ENCODE measurements at regions not wholly inside any gene's neighbourhood (a gene's known extent, or its start where the extent isn't known, plus 50 kb on each side); places are given as distances from the start of the nearest gene placed in this dataset.

GRCh38 chr12:125678589-125678993 lies 613.4 kb downstream of the AACS start:
- Histone ChIP-seq H3K4me1 (ENCODE audit: control insufficient read depth in 5 of 5, insufficient read depth in 5 of 5, low read length in 5 of 5) (no peaks in the 10 kb centered on the region), H3K9ac (ENCODE audit: insufficient read depth in 1 of 2, low read length in 2 of 2) (no peak overlapping the region), H3K36me3 (ENCODE audit: control insufficient read depth in 4 of 4, insufficient read depth in 4 of 4, low read length in 4 of 4) (no peaks in the 10 kb centered on the region), H3K4me3 (no peak overlapping the region), H3K27me3 (ENCODE audit: control insufficient read depth in 3 of 3, insufficient read depth in 3 of 3, low read length in 2 of 3) (no peaks in the 10 kb centered on the region), H3K27ac (ENCODE audit: low read depth in 1 of 2, low read length in 1 of 2) (no peak overlapping the region), H3K9me3 (ENCODE audit: control insufficient read depth in 4 of 4, insufficient read depth in 3 of 4, low read length in 3 of 4) (peaks cover 0 to 8% (median 0%) of the 10 kb centered on the region in 4 donors)
- 74 to 90% methylated on average over 3 of the region's 3 CpGs for WGBS, 2 donors
- peak in 1 of 3 donors; percentile 8 for DNase-seq
- ATAC-seq (ENCODE audit: insufficient read depth, low FRiP score): no peak
- TF ChIP-seq, protein P1, sequence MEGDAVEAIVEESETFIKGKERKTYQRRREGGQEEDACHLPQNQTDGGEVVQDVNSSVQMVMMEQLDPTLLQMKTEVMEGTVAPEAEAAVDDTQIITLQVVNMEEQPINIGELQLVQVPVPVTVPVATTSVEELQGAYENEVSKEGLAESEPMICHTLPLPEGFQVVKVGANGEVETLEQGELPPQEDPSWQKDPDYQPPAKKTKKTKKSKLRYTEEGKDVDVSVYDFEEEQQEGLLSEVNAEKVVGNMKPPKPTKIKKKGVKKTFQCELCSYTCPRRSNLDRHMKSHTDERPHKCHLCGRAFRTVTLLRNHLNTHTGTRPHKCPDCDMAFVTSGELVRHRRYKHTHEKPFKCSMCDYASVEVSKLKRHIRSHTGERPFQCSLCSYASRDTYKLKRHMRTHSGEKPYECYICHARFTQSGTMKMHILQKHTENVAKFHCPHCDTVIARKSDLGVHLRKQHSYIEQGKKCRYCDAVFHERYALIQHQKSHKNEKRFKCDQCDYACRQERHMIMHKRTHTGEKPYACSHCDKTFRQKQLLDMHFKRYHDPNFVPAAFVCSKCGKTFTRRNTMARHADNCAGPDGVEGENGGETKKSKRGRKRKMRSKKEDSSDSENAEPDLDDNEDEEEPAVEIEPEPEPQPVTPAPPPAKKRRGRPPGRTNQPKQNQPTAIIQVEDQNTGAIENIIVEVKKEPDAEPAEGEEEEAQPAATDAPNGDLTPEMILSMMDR (IDR thresholded peaks at IDR 0.05; ENCODE audit: control extremely low read depth, extremely low read depth): no peak

DNA sequence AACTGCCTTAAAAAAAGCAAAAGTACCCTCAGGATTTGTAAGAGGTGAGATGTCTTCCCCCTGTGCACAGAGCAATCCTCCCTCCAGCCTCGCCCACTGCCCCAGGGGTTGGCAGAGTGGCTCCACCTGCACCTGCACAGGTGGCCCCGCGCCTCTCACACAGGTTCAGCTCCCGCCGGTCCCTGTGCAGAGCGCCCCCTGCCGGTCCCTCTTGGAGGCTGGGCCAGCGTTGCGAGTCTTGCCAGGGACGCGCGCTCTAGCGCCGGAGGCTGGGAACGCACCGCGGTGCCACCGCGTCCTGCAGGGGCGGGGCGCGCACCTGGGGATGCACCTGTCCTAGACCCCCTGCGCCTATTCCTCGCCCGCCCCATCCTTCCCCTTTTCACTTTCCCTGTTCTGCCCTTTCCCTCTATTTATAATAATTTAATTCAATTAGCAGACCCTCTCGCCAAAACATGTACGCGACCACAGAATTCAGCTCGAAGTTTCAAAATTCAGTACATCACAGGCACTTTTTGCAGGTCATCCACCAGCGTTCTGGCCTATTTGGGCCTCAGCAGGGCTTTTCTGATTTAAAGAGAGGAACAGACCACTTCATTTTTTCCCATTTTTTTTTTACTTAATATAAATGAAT lies 618.6 kb downstream of the AACS start:
- TF ChIP-seq, protein P1 (IDR thresholded peaks at IDR 0.05; ENCODE audit: control extremely low read depth, extremely low read depth): no peak
- Histone ChIP-seq H3K4me1 (ENCODE audit: control insufficient read depth in 5 of 5, insufficient read depth in 5 of 5, low read length in 5 of 5) (peaks cover 0 to 4% (median 0%) of the 10 kb centered on the region in 5 donors), H3K27ac (ENCODE audit: low read depth in 1 of 2, low read length in 1 of 2) (no peak overlapping the region), H3K4me3 (no peak overlapping the region), H3K9ac (ENCODE audit: insufficient read depth in 1 of 2, low read length in 2 of 2) (no peak overlapping the region), H3K9me3 (ENCODE audit: control insufficient read depth in 4 of 4, insufficient read depth in 3 of 4, low read length in 3 of 4) (peaks cover 0 to 7% (median 0%) of the 10 kb centered on the region in 4 donors), H3K36me3 (ENCODE audit: control insufficient read depth in 4 of 4, insufficient read depth in 4 of 4, low read length in 4 of 4) (no peaks in the 10 kb centered on the region), H3K27me3 (ENCODE audit: control insufficient read depth in 3 of 3, insufficient read depth in 3 of 3, low read length in 2 of 3) (peaks cover 0 to 4% (median 3%) of the 10 kb centered on the region in 3 donors)
- DNase-seq (peak in 2 of 3 donors; percentile 27 to 51), ATAC-seq (ENCODE audit: insufficient read depth, low FRiP score) (no peak)
- WGBS, 2 donors: 13 to 15% methylated on average over 30 of the region's 30 CpGs

DNA sequence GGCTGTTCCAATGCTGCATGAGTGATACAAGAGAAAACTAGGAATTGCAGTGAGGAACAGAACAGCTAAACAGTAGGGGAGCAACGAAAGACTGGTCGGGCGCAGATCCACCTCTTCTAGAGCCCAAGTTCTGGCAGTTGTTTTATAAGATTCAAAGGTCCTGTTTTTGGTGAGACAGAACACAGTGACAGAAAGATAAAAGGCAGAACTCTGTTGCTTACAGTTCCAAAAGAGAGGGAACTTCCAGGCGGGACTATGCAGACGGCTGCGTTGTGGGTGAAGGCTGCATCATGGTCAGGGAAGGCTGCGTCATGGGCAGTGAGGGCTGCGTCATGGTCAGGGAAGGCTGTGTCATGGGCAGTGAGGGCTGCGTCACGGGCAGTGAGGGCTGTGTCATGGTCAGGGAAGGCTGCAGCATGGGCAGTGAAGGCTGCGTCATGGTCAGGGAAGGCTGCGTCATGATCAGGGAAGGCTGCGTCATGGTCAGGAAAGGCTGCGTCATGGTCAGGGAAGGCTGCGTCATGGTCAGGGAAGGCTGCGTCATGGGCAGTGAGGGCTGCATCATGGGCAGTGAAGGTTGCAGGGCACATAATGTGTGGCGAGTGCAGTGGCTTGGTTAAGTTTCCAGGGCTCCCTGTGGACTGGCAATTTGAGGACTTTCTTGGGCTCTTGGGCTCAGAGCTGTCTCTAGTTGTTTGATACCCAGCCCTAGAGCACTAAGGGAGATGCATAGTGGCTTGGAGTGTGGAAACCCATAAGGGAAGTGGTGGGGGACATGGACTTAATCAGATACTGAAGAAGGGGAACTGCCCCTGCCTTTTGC lies 619.9 kb downstream of the AACS start:
- Histone ChIP-seq H3K27ac (ENCODE audit: low read depth in 1 of 2, low read length in 1 of 2) (no peak overlapping the region), H3K4me3 (no peak overlapping the region), H3K36me3 (ENCODE audit: control insufficient read depth in 4 of 4, insufficient read depth in 4 of 4, low read length in 4 of 4) (no peaks in the 10 kb centered on the region), H3K9me3 (ENCODE audit: control insufficient read depth in 4 of 4, insufficient read depth in 3 of 4, low read length in 3 of 4) (peaks cover 0 to 7% (median 0%) of the 10 kb centered on the region in 4 donors), H3K27me3 (ENCODE audit: control insufficient read depth in 3 of 3, insufficient read depth in 3 of 3, low read length in 2 of 3) (peaks cover 0 to 4% (median 3%) of the 10 kb centered on the region in 3 donors), H3K4me1 (ENCODE audit: control insufficient read depth in 5 of 5, insufficient read depth in 5 of 5, low read length in 5 of 5) (peaks cover 0 to 4% (median 0%) of the 10 kb centered on the region in 5 donors), H3K9ac (ENCODE audit: insufficient read depth in 1 of 2, low read length in 2 of 2) (no peak overlapping the region)
- no peak for ATAC-seq (ENCODE audit: insufficient read depth, low FRiP score)
- 86 to 90% methylated on average over 17 of the region's 17 CpGs for WGBS, 2 donors
- TF ChIP-seq, protein P1 (IDR thresholded peaks at IDR 0.05; ENCODE audit: control extremely low read depth, extremely low read depth): no peak
- no peak for DNase-seq
